H9 (cell line): ENCODE measurements at regions not wholly inside any gene's neighbourhood (a gene's known extent, or its start where the extent isn't known, plus 50 kb on each side); places are given as distances from the start of the nearest gene placed in this dataset.

Experiments
- DNase-seq: peaks from one replicate; pipeline ENCODE4 v3.0.0-alpha.2; 2017
- H2AFZ ChIP-seq: one replicate; pipeline ENCODE4 v1.6.1; 2013; ENCODE audit warnings: mild to moderate bottlenecking, low read length, control low read depth, moderate library complexity
- H2AK5ac ChIP-seq: 2 replicates; pipeline ENCODE4 v1.6.1; 2013; ENCODE audit warnings: low read length, control low read depth, mixed read lengths; ENCODE audit not compliant: insufficient read length
- H2BK120ac ChIP-seq: one replicate; pipeline ENCODE4 v1.6.1; 2013; ENCODE audit warnings: low read depth, mild to moderate bottlenecking, low read length, control low read depth, inconsistent platforms; ENCODE audit not compliant: poor library complexity, severe bottlenecking
- H2BK12ac ChIP-seq: 2 replicates; pipeline ENCODE4 v1.6.1; 2013; ENCODE audit warnings: low read length, control low read depth, mixed read lengths, low read depth; ENCODE audit not compliant: insufficient read length
- H2BK15ac ChIP-seq: 2 replicates; pipeline ENCODE4 v1.6.1; 2013; ENCODE audit warnings: low read depth, low read length, control low read depth
- H2BK20ac ChIP-seq: one replicate; pipeline ENCODE4 v1.6.1; 2013; ENCODE audit warnings: low read depth, mild to moderate bottlenecking, low read length, control low read depth, inconsistent platforms; ENCODE audit not compliant: poor library complexity, severe bottlenecking
- H2BK5ac ChIP-seq: 2 replicates; pipeline ENCODE4 v1.6.1; 2013; ENCODE audit warnings: low read length, control low read depth, mixed read lengths; ENCODE audit not compliant: insufficient read length
- H3K14ac ChIP-seq: 2 replicates; pipeline ENCODE4 v1.6.1; 2013; ENCODE audit warnings: low read length, control low read depth; ENCODE audit not compliant: insufficient read depth
- H3K18ac ChIP-seq: 2 replicates; pipeline ENCODE4 v1.6.1; 2013; ENCODE audit warnings: low read depth, mild to moderate bottlenecking, mixed read lengths, low read length, control low read depth; ENCODE audit not compliant: insufficient read length
- H3K23ac ChIP-seq: 2 replicates; pipeline ENCODE4 v1.6.1; 2013; ENCODE audit warnings: low read length, control low read depth, mixed read lengths, low read depth; ENCODE audit not compliant: insufficient read length
- H3K23me2 ChIP-seq: 2 replicates; pipeline ENCODE4 v1.6.1; 2013; ENCODE audit warnings: low read depth, mild to moderate bottlenecking, mixed read lengths, low read length, control low read depth; ENCODE audit not compliant: insufficient read length, poor library complexity, severe bottlenecking
- H3K27ac ChIP-seq: 2 replicates; pipeline ENCODE4 v1.5.1; 2013; ENCODE audit warnings: low read length, control low read depth, mixed read lengths, low read depth; ENCODE audit not compliant: insufficient read length
- H3K27me3 ChIP-seq: 2 replicates; pipeline ENCODE4 v1.6.1; 2013; ENCODE audit warnings: low read length, control low read depth, inconsistent platforms; ENCODE audit not compliant: insufficient read depth
- H3K4ac ChIP-seq: 2 replicates; pipeline ENCODE4 v1.6.1; 2013; ENCODE audit warnings: low read depth, mild to moderate bottlenecking, control low read depth, inconsistent platforms, low read length, moderate library complexity
- H3K4me1 ChIP-seq: 2 replicates; pipeline ENCODE4 v1.6.1; 2013; ENCODE audit warnings: low read length, control low read depth, inconsistent platforms; ENCODE audit not compliant: insufficient read depth
- H3K4me2 ChIP-seq: 2 replicates; pipeline ENCODE4 v1.6.1; 2013; ENCODE audit warnings: low read length, control low read depth, mixed read lengths; ENCODE audit not compliant: insufficient read length, insufficient read depth
- H3K56ac ChIP-seq: 2 replicates; pipeline ENCODE4 v1.6.1; 2013; ENCODE audit warnings: low read depth, mild to moderate bottlenecking, mixed read lengths, low read length, control low read depth; ENCODE audit not compliant: insufficient read length
- H3K79me1 ChIP-seq: 2 replicates; pipeline ENCODE4 v1.6.1; 2013; ENCODE audit warnings: low read depth, mild to moderate bottlenecking, moderate library complexity, low read length, control low read depth, inconsistent platforms; ENCODE audit not compliant: insufficient read depth, poor library complexity, severe bottlenecking
- H3K79me2 ChIP-seq: 2 replicates; pipeline ENCODE4 v1.6.1; 2013; ENCODE audit warnings: low read length, control low read depth, inconsistent platforms; ENCODE audit not compliant: insufficient read depth
- H3K9ac ChIP-seq: 2 replicates; pipeline ENCODE4 v1.6.1; 2013; ENCODE audit warnings: low read length, control low read depth, mixed read lengths; ENCODE audit not compliant: insufficient read length; ENCODE audit errors: extremely low read depth
- H3K9me3 ChIP-seq: one replicate; pipeline ENCODE4 v1.6.1; 2013; ENCODE audit warnings: low read depth, low read length, inconsistent platforms; ENCODE audit not compliant: control insufficient read depth
- H3T11ph ChIP-seq: one replicate; pipeline ENCODE4 v1.6.1; 2013; ENCODE audit warnings: mild to moderate bottlenecking, low read length, control low read depth, inconsistent platforms
- H4K20me1 ChIP-seq: one replicate; pipeline ENCODE4 v1.6.1; 2013; ENCODE audit not compliant: control insufficient read depth, insufficient read length, insufficient read depth
- H4K5ac ChIP-seq: 2 replicates; pipeline ENCODE4 v1.6.1; 2013; ENCODE audit warnings: low read depth, mild to moderate bottlenecking, mixed read lengths, low read length, control low read depth; ENCODE audit not compliant: insufficient read length
- H4K8ac ChIP-seq: replicated peaks from 2 replicates; pipeline ENCODE4 v1.6.1; 2013; ENCODE audit warnings: low read length, control low read depth, mixed read lengths, low read depth; ENCODE audit not compliant: insufficient read length
- H4K91ac ChIP-seq: 2 replicates; pipeline ENCODE4 v1.6.1; 2013; ENCODE audit warnings: low read depth, mild to moderate bottlenecking, moderate library complexity, mixed read lengths, low read length, control low read depth; ENCODE audit not compliant: insufficient read length
- H3K27ac Mint-ChIP-seq, 3 experiments: 2 replicates in 2 of 3; 3 replicates in 1 of 3; pipeline ENCODE4 v1.8.0; 2020 to 2021; ENCODE audit warnings: mixed read lengths in 3 of 3, mild to moderate bottlenecking in 1 of 3, moderate library complexity in 1 of 3
- H3K27me3 Mint-ChIP-seq: 2 replicates; pipeline ENCODE4 v1.8.0; 2021; ENCODE audit warnings: low read depth, mild to moderate bottlenecking, moderate library complexity, mixed read lengths
- H3K36me3 Mint-ChIP-seq, 3 experiments: 2 replicates in 2 of 3; 3 replicates in 1 of 3; pipeline ENCODE4 v1.8.0; 2020 to 2021; ENCODE audit warnings: low read depth in 3 of 3, mixed read lengths in 3 of 3; ENCODE audit not compliant: insufficient read depth in 1 of 3
- H3K4me1 Mint-ChIP-seq, 2 experiments: 2 replicates each; pipeline ENCODE4 v1.8.0; 2020; ENCODE audit warnings: mixed read lengths in 2 of 2
- H3K4me3 Mint-ChIP-seq, 2 experiments: 2 replicates in 1 of 2; 3 replicates in 1 of 2; pipeline ENCODE4 v1.8.0; 2020 to 2021; ENCODE audit warnings: mild to moderate bottlenecking in 2 of 2, mixed read lengths in 2 of 2, moderate library complexity in 1 of 2
- H3K9me3 Mint-ChIP-seq, 2 experiments: 2 replicates in 1 of 2; 3 replicates in 1 of 2; pipeline ENCODE4 v1.8.0; 2020; ENCODE audit warnings: mild to moderate bottlenecking in 2 of 2, mixed read lengths in 2 of 2, moderate library complexity in 1 of 2
- CTCF ChIP-seq: fragments of 200-600 bp; sonication (generic); conservative IDR thresholded peaks from 3 replicates; pipeline ENCODE4 v1.8.0; 2021; ENCODE audit warnings: antibody characterized with exemption, mild to moderate bottlenecking
- WGBS: extraction: QIAGEN DNeasy Blood & Tissue Kit; methylation state at CpG from one replicate; pipeline ENCODE4 v1.1.7; 2013; ENCODE audit warnings: missing lambda C conversion rate, low lambda C conversion rate, mixed read lengths; ENCODE audit not compliant: insufficient read length; ENCODE audit errors: extremely low coverage; 5-methylcytosine and 5-hydroxymethylcytosine counted together

DNA sequence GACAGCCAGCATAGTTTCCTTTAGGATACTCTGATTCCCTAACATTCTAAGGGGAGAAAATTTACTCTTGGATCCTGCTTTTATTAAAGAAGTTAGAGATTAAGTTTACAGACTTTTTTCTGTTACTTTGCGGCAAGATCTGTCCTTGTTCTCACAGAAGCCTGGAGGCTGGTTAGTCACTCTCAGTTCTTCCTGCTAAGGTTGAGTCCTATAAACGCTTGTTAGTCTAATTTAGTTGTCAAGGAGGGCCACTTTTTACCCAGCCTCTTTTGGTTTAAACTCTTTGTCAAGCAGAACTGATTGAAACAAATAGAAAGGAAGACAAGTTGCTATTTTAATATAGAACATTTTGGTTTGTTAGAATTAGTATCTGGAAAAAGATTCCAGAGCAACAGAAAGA lies 89.7 kb downstream of the C21orf91 start:
- DNase-seq: no peak
- Mint-ChIP-seq H3K27ac (no peak overlapping the region), H3K9me3 (peaks cover 0 to 3% of the 10 kb centered on the region in 2 experiments; a peak in 3 of 5 replicates), H3K36me3 (no peaks in the 10 kb centered on the region; a peak in 1 of 7 replicates), H3K4me3 (no peak overlapping the region), H3K27me3 (no peaks in the 10 kb centered on the region), H3K4me1 (no peaks in the 10 kb centered on the region)
- no peaks in the 10 kb centered on the region for H3K23me2 ChIP-seq
- H3K23ac ChIP-seq: no peak overlapping the region
- H3K4me1 ChIP-seq: no peaks in the 10 kb centered on the region
- H3K27ac ChIP-seq: no peak overlapping the region
- H3K18ac ChIP-seq: no peak overlapping the region
- no peak overlapping the region for H3K4me2 ChIP-seq
- no peak overlapping the region for H2AFZ ChIP-seq
- no peaks in the 10 kb centered on the region for H3K9me3 ChIP-seq
- no peaks in the 10 kb centered on the region for H3K27me3 ChIP-seq
- no peak overlapping the region for H3K9ac ChIP-seq
- WGBS: no CpG with 5 or more reads among the region's 2 CpGs
- H2BK12ac ChIP-seq: no peak overlapping the region
- H2BK120ac ChIP-seq: no peak overlapping the region
- no peaks in the 10 kb centered on the region for H4K20me1 ChIP-seq
- no peak overlapping the region for H2AK5ac ChIP-seq
- no peak overlapping the region for H3K4ac ChIP-seq
- H4K5ac ChIP-seq: no peak overlapping the region
- no peak overlapping the region for H3T11ph ChIP-seq
- H2BK15ac ChIP-seq: no peak overlapping the region
- no peak overlapping the region for H3K56ac ChIP-seq
- no peak overlapping the region for H4K8ac ChIP-seq
- no peak overlapping the region for H4K91ac ChIP-seq
- no peak for TF ChIP-seq CTCF
- no peak overlapping the region for H2BK20ac ChIP-seq
- H3K14ac ChIP-seq: no peak overlapping the region
- no peak overlapping the region for H2BK5ac ChIP-seq
- no peaks in the 10 kb centered on the region for H3K79me1 ChIP-seq
- no peaks in the 10 kb centered on the region for H3K79me2 ChIP-seq
